H1 (cell line): ENCODE measurements at regions not wholly inside any gene's neighbourhood (a gene's known extent, or its start where the extent isn't known, plus 50 kb on each side); places are given as distances from the start of the nearest gene placed in this dataset.

Experiments
- CTCF ChIA-PET: fragments of 300-600 bp; sonication (Branson Sonifier 250); formaldehyde crosslinking; loops from one replicate; lab custom pipeline; 2021; ENCODE audit not compliant: partially characterized antibody; lab: Charles Lee
- POLR2A ChIA-PET: fragments of 300-600 bp; sonication (Branson Sonifier 250); formaldehyde crosslinking; loops from one replicate; lab custom pipeline; 2021; ENCODE audit warnings: inconsistent platforms; ENCODE audit not compliant: partially characterized antibody; lab: Charles Lee
- DNase-seq, 2 experiments: peaks; one replicate each; pipeline versions ENCODE4 v3.0.0 to v3.0.0-alpha.2; 2010 to 2022; ENCODE audit warnings: low spot score in 2 of 2, low read depth in 1 of 2, mixed read lengths in 1 of 2
- FAIRE-seq: peaks from 2 replicates; lab custom pipeline; 2011; peaks lifted over from hg19 to GRCh38; lab: Jason Lieb, UNC
- H2AFZ ChIP-seq: 2 replicates; pipeline ENCODE4 v1.8.1; 2012; ENCODE audit warnings: low read length, inconsistent platforms
- H2AK5ac ChIP-seq: 2 replicates; pipeline ENCODE4 v1.6.1; 2013; ENCODE audit warnings: low read depth, low read length
- H2BK120ac ChIP-seq: replicated peaks from 2 replicates; pipeline ENCODE3; 2013; ENCODE audit warnings: low read depth, low read length, inconsistent platforms
- H2BK12ac ChIP-seq: 2 replicates; pipeline ENCODE4 v1.6.1; 2013; ENCODE audit warnings: low read depth, low read length
- H2BK15ac ChIP-seq: 2 replicates; pipeline ENCODE4 v1.6.1; 2013; ENCODE audit warnings: low read length
- H2BK20ac ChIP-seq: 2 replicates; pipeline ENCODE4 v1.6.1; 2013; ENCODE audit warnings: low read length
- H2BK5ac ChIP-seq: 2 replicates; pipeline ENCODE4 v1.6.1; 2013; ENCODE audit warnings: low read depth, low read length
- H3K14ac ChIP-seq: 2 replicates; pipeline ENCODE4 v1.6.1; 2013; ENCODE audit warnings: inconsistent platforms; ENCODE audit not compliant: insufficient read length
- H3K18ac ChIP-seq: 2 replicates; pipeline ENCODE4 v1.6.1; 2013; ENCODE audit warnings: low read length; ENCODE audit errors: extremely low read depth
- H3K23ac ChIP-seq: 2 replicates; pipeline ENCODE4 v1.6.1; 2013; ENCODE audit warnings: inconsistent platforms; ENCODE audit not compliant: insufficient read length
- H3K23me2 ChIP-seq: 2 replicates; pipeline ENCODE4 v1.6.1; 2013; ENCODE audit warnings: low read depth, low read length
- H3K27ac ChIP-seq: 2 replicates; pipeline ENCODE4 v1.6.1; 2011; ENCODE audit warnings: low read depth, low read length, inconsistent platforms
- H3K27me3 ChIP-seq, 4 experiments: replicated peaks in 1 of 4; 1 replicate in 1 of 4; 2 replicates in 3 of 4; pipeline versions ENCODE4 v1.6.1 to v1.8.1; 2011 to 2013; ENCODE audit warnings: low read length in 3 of 4, mild to moderate bottlenecking in 3 of 4, inconsistent platforms in 2 of 4, mixed read lengths in 2 of 4, moderate library complexity in 1 of 4; ENCODE audit not compliant: control insufficient read depth in 3 of 4, insufficient read depth in 3 of 4; ENCODE audit errors: extremely low read depth in 1 of 4
- H3K36me3 ChIP-seq, 4 experiments: 2 replicates each; pipeline versions ENCODE4 v1.6.1 to v1.8.1; 2011 to 2013; ENCODE audit warnings: mild to moderate bottlenecking in 4 of 4, low read length in 3 of 4, moderate library complexity in 2 of 4, control low read depth in 1 of 4, inconsistent platforms in 1 of 4; ENCODE audit not compliant: insufficient read depth in 4 of 4, control insufficient read depth in 2 of 4
- H3K4ac ChIP-seq: replicated peaks from 2 replicates; pipeline ENCODE3; 2013; ENCODE audit warnings: low read length, low read depth, mixed read lengths, inconsistent platforms; ENCODE audit not compliant: insufficient read length
- H3K4me1 ChIP-seq, 4 experiments: replicated peaks in 1 of 4; 1 replicate in 1 of 4; 2 replicates in 3 of 4; pipeline versions ENCODE4 v1.6.1 to v1.8.1; 2011 to 2013; ENCODE audit warnings: low read length in 3 of 4, inconsistent platforms in 2 of 4, mixed read lengths in 1 of 4; ENCODE audit not compliant: insufficient read depth in 4 of 4, control insufficient read depth in 3 of 4
- H3K4me2 ChIP-seq, 2 experiments: 2 replicates each; pipeline versions ENCODE4 v1.6.1 to v1.8.1; 2011 to 2013; ENCODE audit warnings: low read depth in 2 of 2, low read length in 2 of 2, control low read depth in 1 of 2, inconsistent platforms in 1 of 2, mild to moderate bottlenecking in 1 of 2; ENCODE audit not compliant: insufficient read depth in 1 of 2
- H3K4me3 ChIP-seq, 4 experiments: fragments of 200-600, 300-600 bp in 1 of 4; sonication (generic), shearing (Covaris generic), sonication (Bioruptor Twin) in 1 of 4; 2 replicates each; pipeline versions ENCODE4 v1.5.1 to v1.8.1; 2011 to 2016; ENCODE audit warnings: low read length in 4 of 4, low read depth in 3 of 4, control low read depth in 2 of 4, inconsistent platforms in 2 of 4, mild to moderate bottlenecking in 2 of 4, mixed read lengths in 1 of 4, moderate library complexity in 1 of 4; ENCODE audit not compliant: insufficient read depth in 2 of 4; ENCODE audit errors: extremely low read depth in 1 of 4
- H3K56ac ChIP-seq: replicated peaks from 2 replicates; pipeline ENCODE3; 2013; ENCODE audit warnings: low read depth, mild to moderate bottlenecking, mixed read lengths, low read length, inconsistent platforms; ENCODE audit not compliant: insufficient read length
- H3K79me1 ChIP-seq: 2 replicates; pipeline ENCODE4 v1.6.1; 2013; ENCODE audit warnings: low read depth, low read length, control low read depth
- H3K79me2 ChIP-seq, 2 experiments: 2 replicates each; pipeline versions ENCODE4 v1.6.1 to v1.8.1; 2012 to 2013; ENCODE audit warnings: low read length in 2 of 2, mild to moderate bottlenecking in 2 of 2, inconsistent platforms in 1 of 2; ENCODE audit not compliant: insufficient read depth in 2 of 2, control insufficient read depth in 1 of 2
- H3K9ac ChIP-seq, 4 experiments: replicated peaks in 1 of 4; 1 replicate in 1 of 4; 2 replicates in 3 of 4; pipeline versions ENCODE4 v1.6.1 to v1.8.1; 2011 to 2013; ENCODE audit warnings: low read depth in 3 of 4, low read length in 3 of 4, control low read depth in 2 of 4, mild to moderate bottlenecking in 2 of 4, moderate library complexity in 2 of 4, inconsistent platforms in 1 of 4; ENCODE audit errors: extremely low read depth in 1 of 4
- H3K9me3 ChIP-seq, 2 experiments: 2 replicates each; pipeline versions ENCODE4 v1.6.1 to v1.8.1; 2012 to 2013; ENCODE audit warnings: mild to moderate bottlenecking in 2 of 2, moderate library complexity in 2 of 2, control low read depth in 1 of 2, inconsistent platforms in 1 of 2, low read depth in 1 of 2, low read length in 1 of 2, mixed read lengths in 1 of 2; ENCODE audit not compliant: insufficient read depth in 2 of 2
- H4K20me1 ChIP-seq, 2 experiments: replicated peaks in 1 of 2; 2 replicates each; pipeline versions ENCODE3 to v1.8.1; 2011 to 2013; ENCODE audit warnings: inconsistent platforms in 2 of 2, low read length in 2 of 2, mild to moderate bottlenecking in 1 of 2; ENCODE audit not compliant: insufficient read depth in 2 of 2, control insufficient read depth in 1 of 2
- H4K5ac ChIP-seq: 2 replicates; pipeline ENCODE4 v1.6.1; 2013; ENCODE audit warnings: low read length, low read depth, mixed read lengths, inconsistent platforms; ENCODE audit not compliant: insufficient read length
- H4K8ac ChIP-seq: 2 replicates; pipeline ENCODE4 v1.8.0; 2013; ENCODE audit warnings: mild to moderate bottlenecking, moderate library complexity, low read length, inconsistent platforms; ENCODE audit not compliant: insufficient read depth; ENCODE audit errors: extremely low read depth
- H4K91ac ChIP-seq: replicated peaks from 2 replicates; pipeline ENCODE3; 2013; ENCODE audit warnings: low read length, mixed read lengths, inconsistent platforms; ENCODE audit not compliant: insufficient read length
- EP300 ChIP-seq, 2 experiments: IDR thresholded peaks; 1 replicate in 1 of 2; 2 replicates in 1 of 2; pipeline ENCODE4 v1.6.1; 2011 to 2012; ENCODE audit warnings: low read depth in 2 of 2, low read length in 2 of 2, mild to moderate bottlenecking in 2 of 2, borderline replicate concordance in 1 of 2, inconsistent platforms in 1 of 2, moderate library complexity in 1 of 2
- SIN3A ChIP-seq, 2 experiments: IDR thresholded peaks in 1 of 2; conservative IDR thresholded peaks in 1 of 2; 2 replicates each; pipeline ENCODE4 v1.6.1; 2011 to 2012; ENCODE audit warnings: low read length in 2 of 2, improper control_type of control experiment in 1 of 2, low read depth in 1 of 2, mild to moderate bottlenecking in 1 of 2
- SIRT6 ChIP-seq: IDR thresholded peaks from one replicate; pipeline ENCODE4 v1.7.1; 2012; ENCODE audit warnings: low read length, inconsistent platforms
- SIX5 ChIP-seq: IDR thresholded peaks from 2 replicates; pipeline ENCODE4 v1.6.1; 2011; ENCODE audit warnings: mild to moderate bottlenecking, low read depth, low read length
- TCF12 ChIP-seq: IDR thresholded peaks from 2 replicates; pipeline ENCODE4 v1.6.1; 2011; ENCODE audit warnings: low read depth, mild to moderate bottlenecking, low read length
- WGBS, 2 experiments: shearing (Covaris generic) in 1 of 2; methylation state at CpG; one replicate each; pipeline versions ENCODE4 v1.1.6 to v1.1.7; 2013 to 2015; ENCODE audit warnings: low lambda C conversion rate in 2 of 2, mixed read lengths in 2 of 2, inconsistent platforms in 1 of 2, low coverage in 1 of 2, missing lambda C conversion rate in 1 of 2; ENCODE audit not compliant: insufficient replicate concordance in 2 of 2, insufficient coverage in 1 of 2, insufficient read length in 1 of 2; ENCODE audit errors: extremely low coverage in 1 of 2, missing lambda C conversion rate in 1 of 2; 5-methylcytosine and 5-hydroxymethylcytosine counted together

DNA sequence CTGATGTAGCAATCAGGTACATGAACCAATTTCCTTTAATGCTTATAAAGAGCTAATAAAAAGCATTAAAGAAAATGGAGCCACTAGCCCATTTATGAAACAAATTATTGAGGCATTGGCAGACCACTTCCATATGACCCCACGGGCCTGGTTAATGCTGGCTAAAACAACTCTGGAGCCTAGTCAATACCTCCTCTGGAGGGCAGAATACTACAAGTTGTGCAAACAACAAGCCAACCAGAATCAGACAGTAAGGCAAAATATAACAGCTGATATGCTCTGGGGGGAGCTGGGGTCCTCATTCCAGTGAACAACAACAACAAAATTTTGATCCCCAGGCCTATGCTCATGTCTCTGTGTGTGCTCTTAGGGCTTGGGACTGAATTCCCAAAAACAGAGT, 212.3 kb downstream of the RPS4Y2 start:
- Histone ChIP-seq H3K9me3 (peaks cover 4 to 21% of the 10 kb centered on the region in 2 experiments; a peak in 2 of 4 replicates), H3K4ac (no peak overlapping the region), H3K23me2 (no peaks in the 10 kb centered on the region), H4K91ac (no peak overlapping the region), H4K8ac (no peak overlapping the region), H2BK20ac (no peak overlapping the region), H3K4me1 (no peaks in the 10 kb centered on the region), H3K9ac (no peak overlapping the region), H2AK5ac (no peak overlapping the region), H2BK5ac (no peak overlapping the region), H3K56ac (no peak overlapping the region), H4K5ac (no peak overlapping the region), H3K14ac (no peak overlapping the region), H4K20me1 (no peaks in the 10 kb centered on the region), H3K18ac (no peak overlapping the region), H3K79me1 (no peaks in the 10 kb centered on the region), H2BK120ac (no peak overlapping the region), H2BK12ac (no peak overlapping the region), H2BK15ac (no peak overlapping the region), H3K27me3 (no peaks in the 10 kb centered on the region), H3K79me2 (no peaks in the 10 kb centered on the region), H3K27ac (no peak overlapping the region), H2AFZ (no peak overlapping the region), H3K4me3 (no peak overlapping the region), H3K23ac (no peak overlapping the region), H3K4me2 (no peak overlapping the region), H3K36me3 (no peaks in the 10 kb centered on the region)
- CTCF ChIA-PET, result no interaction called here
- 75% methylated on average over 1 of the region's 1 CpG; no CpG with 5 or more reads in 1 of the 2 experiments for WGBS, 2 experiments
- POLR2A ChIA-PET, result no interaction called here
- no peak for FAIRE-seq
- DNase-seq, result no peak
- TF ChIP-seq EP300 (IDR thresholded peaks at IDR 0.05; ENCODE audit: borderline replicate concordance in 1 of 2, low read depth in 2 of 2, low read length in 2 of 2), result no peak
- TF ChIP-seq SIN3A (conservative IDR thresholded peaks at IDR 0.05 in 1 of 2, IDR thresholded peaks at IDR 0.05 in 1 of 2; ENCODE audit: low read depth in 1 of 2, low read length in 2 of 2), result no peak
- TF ChIP-seq SIRT6, result no peak
- no peak for TF ChIP-seq SIX5
- TF ChIP-seq TCF12, result no peak
